H1 (cell line): ENCODE measurements at regions not wholly inside any gene's neighbourhood (a gene's known extent, or its start where the extent isn't known, plus 50 kb on each side); places are given as distances from the start of the nearest gene placed in this dataset.

Source experiments
- CTCF ChIA-PET: fragments of 300-600 bp; sonication (Branson Sonifier 250); formaldehyde crosslinking; loops from one replicate; lab custom pipeline; 2021; ENCODE audit not compliant: partially characterized antibody; lab: Charles Lee
- POLR2A ChIA-PET: fragments of 300-600 bp; sonication (Branson Sonifier 250); formaldehyde crosslinking; loops from one replicate; lab custom pipeline; 2021; ENCODE audit warnings: inconsistent platforms; ENCODE audit not compliant: partially characterized antibody; lab: Charles Lee
- DNase-seq, 2 experiments: peaks; one replicate each; pipeline versions ENCODE4 v3.0.0 to v3.0.0-alpha.2; 2010 to 2022; ENCODE audit warnings: low spot score in 2 of 2, low read depth in 1 of 2, mixed read lengths in 1 of 2
- FAIRE-seq: peaks from 2 replicates; lab custom pipeline; 2011; peaks lifted over from hg19 to GRCh38; lab: Jason Lieb, UNC
- H2AFZ ChIP-seq: 2 replicates; pipeline ENCODE4 v1.8.1; 2012; ENCODE audit warnings: low read length, inconsistent platforms
- H2AK5ac ChIP-seq: 2 replicates; pipeline ENCODE4 v1.6.1; 2013; ENCODE audit warnings: low read depth, low read length
- H2BK120ac ChIP-seq: replicated peaks from 2 replicates; pipeline ENCODE3; 2013; ENCODE audit warnings: low read depth, low read length, inconsistent platforms
- H2BK12ac ChIP-seq: 2 replicates; pipeline ENCODE4 v1.6.1; 2013; ENCODE audit warnings: low read depth, low read length
- H2BK15ac ChIP-seq: 2 replicates; pipeline ENCODE4 v1.6.1; 2013; ENCODE audit warnings: low read length
- H2BK20ac ChIP-seq: 2 replicates; pipeline ENCODE4 v1.6.1; 2013; ENCODE audit warnings: low read length
- H2BK5ac ChIP-seq: 2 replicates; pipeline ENCODE4 v1.6.1; 2013; ENCODE audit warnings: low read depth, low read length
- H3K14ac ChIP-seq: 2 replicates; pipeline ENCODE4 v1.6.1; 2013; ENCODE audit warnings: inconsistent platforms; ENCODE audit not compliant: insufficient read length
- H3K18ac ChIP-seq: 2 replicates; pipeline ENCODE4 v1.6.1; 2013; ENCODE audit warnings: low read length; ENCODE audit errors: extremely low read depth
- H3K23ac ChIP-seq: 2 replicates; pipeline ENCODE4 v1.6.1; 2013; ENCODE audit warnings: inconsistent platforms; ENCODE audit not compliant: insufficient read length
- H3K23me2 ChIP-seq: 2 replicates; pipeline ENCODE4 v1.6.1; 2013; ENCODE audit warnings: low read depth, low read length
- H3K27ac ChIP-seq: 2 replicates; pipeline ENCODE4 v1.6.1; 2011; ENCODE audit warnings: low read depth, low read length, inconsistent platforms
- H3K27me3 ChIP-seq, 4 experiments: replicated peaks in 1 of 4; 1 replicate in 1 of 4; 2 replicates in 3 of 4; pipeline versions ENCODE4 v1.6.1 to v1.8.1; 2011 to 2013; ENCODE audit warnings: low read length in 3 of 4, mild to moderate bottlenecking in 3 of 4, inconsistent platforms in 2 of 4, mixed read lengths in 2 of 4, moderate library complexity in 1 of 4; ENCODE audit not compliant: control insufficient read depth in 3 of 4, insufficient read depth in 3 of 4; ENCODE audit errors: extremely low read depth in 1 of 4
- H3K36me3 ChIP-seq, 4 experiments: 2 replicates each; pipeline versions ENCODE4 v1.6.1 to v1.8.1; 2011 to 2013; ENCODE audit warnings: mild to moderate bottlenecking in 4 of 4, low read length in 3 of 4, moderate library complexity in 2 of 4, control low read depth in 1 of 4, inconsistent platforms in 1 of 4; ENCODE audit not compliant: insufficient read depth in 4 of 4, control insufficient read depth in 2 of 4
- H3K4ac ChIP-seq: replicated peaks from 2 replicates; pipeline ENCODE3; 2013; ENCODE audit warnings: low read length, low read depth, mixed read lengths, inconsistent platforms; ENCODE audit not compliant: insufficient read length
- H3K4me1 ChIP-seq, 4 experiments: replicated peaks in 1 of 4; 1 replicate in 1 of 4; 2 replicates in 3 of 4; pipeline versions ENCODE4 v1.6.1 to v1.8.1; 2011 to 2013; ENCODE audit warnings: low read length in 3 of 4, inconsistent platforms in 2 of 4, mixed read lengths in 1 of 4; ENCODE audit not compliant: insufficient read depth in 4 of 4, control insufficient read depth in 3 of 4
- H3K4me2 ChIP-seq, 2 experiments: 2 replicates each; pipeline versions ENCODE4 v1.6.1 to v1.8.1; 2011 to 2013; ENCODE audit warnings: low read depth in 2 of 2, low read length in 2 of 2, control low read depth in 1 of 2, inconsistent platforms in 1 of 2, mild to moderate bottlenecking in 1 of 2; ENCODE audit not compliant: insufficient read depth in 1 of 2
- H3K4me3 ChIP-seq, 4 experiments: fragments of 200-600, 300-600 bp in 1 of 4; sonication (generic), shearing (Covaris generic), sonication (Bioruptor Twin) in 1 of 4; 2 replicates each; pipeline versions ENCODE4 v1.5.1 to v1.8.1; 2011 to 2016; ENCODE audit warnings: low read length in 4 of 4, low read depth in 3 of 4, control low read depth in 2 of 4, inconsistent platforms in 2 of 4, mild to moderate bottlenecking in 2 of 4, mixed read lengths in 1 of 4, moderate library complexity in 1 of 4; ENCODE audit not compliant: insufficient read depth in 2 of 4; ENCODE audit errors: extremely low read depth in 1 of 4
- H3K56ac ChIP-seq: replicated peaks from 2 replicates; pipeline ENCODE3; 2013; ENCODE audit warnings: low read depth, mild to moderate bottlenecking, mixed read lengths, low read length, inconsistent platforms; ENCODE audit not compliant: insufficient read length
- H3K79me1 ChIP-seq: 2 replicates; pipeline ENCODE4 v1.6.1; 2013; ENCODE audit warnings: low read depth, low read length, control low read depth
- H3K79me2 ChIP-seq, 2 experiments: 2 replicates each; pipeline versions ENCODE4 v1.6.1 to v1.8.1; 2012 to 2013; ENCODE audit warnings: low read length in 2 of 2, mild to moderate bottlenecking in 2 of 2, inconsistent platforms in 1 of 2; ENCODE audit not compliant: insufficient read depth in 2 of 2, control insufficient read depth in 1 of 2
- H3K9ac ChIP-seq, 4 experiments: replicated peaks in 1 of 4; 1 replicate in 1 of 4; 2 replicates in 3 of 4; pipeline versions ENCODE4 v1.6.1 to v1.8.1; 2011 to 2013; ENCODE audit warnings: low read depth in 3 of 4, low read length in 3 of 4, control low read depth in 2 of 4, mild to moderate bottlenecking in 2 of 4, moderate library complexity in 2 of 4, inconsistent platforms in 1 of 4; ENCODE audit errors: extremely low read depth in 1 of 4
- H3K9me3 ChIP-seq, 2 experiments: 2 replicates each; pipeline versions ENCODE4 v1.6.1 to v1.8.1; 2012 to 2013; ENCODE audit warnings: mild to moderate bottlenecking in 2 of 2, moderate library complexity in 2 of 2, control low read depth in 1 of 2, inconsistent platforms in 1 of 2, low read depth in 1 of 2, low read length in 1 of 2, mixed read lengths in 1 of 2; ENCODE audit not compliant: insufficient read depth in 2 of 2
- H4K20me1 ChIP-seq, 2 experiments: replicated peaks in 1 of 2; 2 replicates each; pipeline versions ENCODE3 to v1.8.1; 2011 to 2013; ENCODE audit warnings: inconsistent platforms in 2 of 2, low read length in 2 of 2, mild to moderate bottlenecking in 1 of 2; ENCODE audit not compliant: insufficient read depth in 2 of 2, control insufficient read depth in 1 of 2
- H4K5ac ChIP-seq: 2 replicates; pipeline ENCODE4 v1.6.1; 2013; ENCODE audit warnings: low read length, low read depth, mixed read lengths, inconsistent platforms; ENCODE audit not compliant: insufficient read length
- H4K8ac ChIP-seq: 2 replicates; pipeline ENCODE4 v1.8.0; 2013; ENCODE audit warnings: mild to moderate bottlenecking, moderate library complexity, low read length, inconsistent platforms; ENCODE audit not compliant: insufficient read depth; ENCODE audit errors: extremely low read depth
- H4K91ac ChIP-seq: replicated peaks from 2 replicates; pipeline ENCODE3; 2013; ENCODE audit warnings: low read length, mixed read lengths, inconsistent platforms; ENCODE audit not compliant: insufficient read length
- GTF2F1 ChIP-seq: IDR thresholded peaks from 2 replicates; pipeline ENCODE4 v1.6.1; 2012; ENCODE audit warnings: low read depth, low read length, improper control_type of control experiment, borderline replicate concordance
- RAD21 ChIP-seq, 2 experiments: IDR thresholded peaks in 1 of 2; conservative IDR thresholded peaks in 1 of 2; 2 replicates each; pipeline ENCODE4 v1.6.1; 2011; ENCODE audit warnings: low read depth in 2 of 2, low read length in 2 of 2, improper control_type of control experiment in 1 of 2, inconsistent platforms in 1 of 2, mild to moderate bottlenecking in 1 of 2, moderate library complexity in 1 of 2
- WGBS, 2 experiments: shearing (Covaris generic) in 1 of 2; methylation state at CpG; one replicate each; pipeline versions ENCODE4 v1.1.6 to v1.1.7; 2013 to 2015; ENCODE audit warnings: low lambda C conversion rate in 2 of 2, mixed read lengths in 2 of 2, inconsistent platforms in 1 of 2, low coverage in 1 of 2, missing lambda C conversion rate in 1 of 2; ENCODE audit not compliant: insufficient replicate concordance in 2 of 2, insufficient coverage in 1 of 2, insufficient read length in 1 of 2; ENCODE audit errors: extremely low coverage in 1 of 2, missing lambda C conversion rate in 1 of 2; 5-methylcytosine and 5-hydroxymethylcytosine counted together

- Histone ChIP-seq H3K36me3 (no peaks in the 10 kb centered on the region), H3K79me2 (no peaks in the 10 kb centered on the region), H3K9me3 (no peaks in the 10 kb centered on the region), H3K79me1 (no peaks in the 10 kb centered on the region), H2AFZ (no peak overlapping the region), H3K4ac (no peak overlapping the region), H3K23ac (no peak overlapping the region), H4K5ac (no peak overlapping the region), H2BK120ac (no peak overlapping the region), H2AK5ac (no peak overlapping the region), H4K91ac (no peak overlapping the region), H3K56ac (no peak overlapping the region), H2BK20ac (no peak overlapping the region), H3K4me2 (no peak overlapping the region), H2BK12ac (no peak overlapping the region), H3K27me3 (no peaks in the 10 kb centered on the region), H3K14ac (no peak overlapping the region), H4K8ac (no peak overlapping the region), H3K4me1 (no peaks in the 10 kb centered on the region), H3K9ac (no peak overlapping the region), H3K27ac (no peak overlapping the region), H2BK15ac (no peak overlapping the region), H3K23me2 (no peaks in the 10 kb centered on the region), H3K18ac (no peak overlapping the region), H3K4me3 (no peak overlapping the region), H4K20me1 (no peaks in the 10 kb centered on the region), H2BK5ac (no peak overlapping the region)
- no peak for DNase-seq
- ChIA-PET CTCF (interaction anchor here (0.9 kb wide), 1 partner anchor 15 kb away, joined by 3 read pairs; no protein-coding TSS in a partner anchor), POLR2A (no interaction called here)
- TF ChIP-seq GTF2F1 (no peak), RAD21 (IDR thresholded peaks at IDR 0.05 in 1 of 2, conservative IDR thresholded peaks at IDR 0.05 in 1 of 2; ENCODE audit: low read depth in 2 of 2, low read length in 2 of 2) (peak; percentile 7 to 21; a peak in 2 of 4 replicates)
- WGBS, 2 experiments: 96% methylated on average over 2 of the region's 2 CpGs; no CpG with 5 or more reads in 1 of the 2 experiments
- no peak for FAIRE-seq
Measured at GRCh38 chr5:120055858-120056257, 408.2 kb upstream of the PRR16 start.
